ENCODE measurements at regions not wholly inside any gene's neighbourhood (a gene's known extent, or its start where the extent isn't known, plus 50 kb on each side); places are given as distances from the start of the nearest gene placed in this dataset.
"Not testable (repeated sequence)": the region's sequence is repeated elsewhere in the genome, so short reads cannot be mapped to it uniquely, and the experiment has no call there.

DNA sequence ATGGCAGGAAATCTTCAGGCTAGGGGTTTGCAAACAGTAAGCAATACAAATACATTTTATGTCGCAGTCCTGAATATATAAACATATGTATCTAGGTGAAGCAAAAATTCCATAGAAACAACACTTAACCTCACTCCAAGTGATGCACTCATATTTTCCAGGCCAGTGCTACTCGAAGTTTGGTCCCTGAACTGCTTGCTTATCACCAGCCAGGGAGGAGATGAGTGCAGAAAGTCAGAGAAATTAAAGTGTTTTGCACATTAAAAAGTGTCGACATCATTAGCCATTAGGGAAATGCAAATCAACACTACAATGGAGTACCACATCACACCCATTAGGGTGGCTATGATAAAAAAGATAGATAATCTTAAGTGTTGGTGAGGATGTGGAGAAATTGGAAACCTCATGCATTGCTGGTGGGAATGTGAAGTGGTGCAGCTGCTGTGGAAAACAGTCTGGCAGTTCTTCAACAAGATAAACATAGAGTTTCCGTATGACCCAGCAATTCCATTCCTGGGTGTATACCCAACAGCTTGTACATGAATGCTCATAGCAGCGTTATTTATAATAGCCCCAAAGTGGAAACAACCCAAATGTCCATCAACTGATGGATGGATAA, 70.5 kb upstream of the CSF1 start:
- intact Hi-C loops (cut with DNase I; ENCODE audit: low total_unique reads): no loop called here

GRCh38 chr1:109839276-109839675, 71.4 kb upstream of the CSF1 start:
- H3K36me3 ChIP-seq; H3K9me3 ChIP-seq; H3K4me3 ChIP-seq; H3K27me3 ChIP-seq; H3K4me1 ChIP-seq; in situ Hi-C loops (cut with MboI; ENCODE audit: low sequenced_read_pairs in 4 of 4); intact Hi-C loops (cut with DNase I; ENCODE audit: low total_unique reads); DNase-seq; H3K27ac ChIP-seq; ATAC-seq: not testable (repeated sequence)

More for the DNA sequence above, 70.5 kb upstream of the CSF1 start:
- in situ Hi-C loops (cut with MboI; ENCODE audit: low sequenced_read_pairs in 4 of 4): no loop called here
- H3K4me1 ChIP-seq: no peaks in the 10 kb centered on the region
- TF ChIP-seq POLR2A (IDR thresholded peaks at IDR 0.05): no peak
- TF ChIP-seq, protein P1, sequence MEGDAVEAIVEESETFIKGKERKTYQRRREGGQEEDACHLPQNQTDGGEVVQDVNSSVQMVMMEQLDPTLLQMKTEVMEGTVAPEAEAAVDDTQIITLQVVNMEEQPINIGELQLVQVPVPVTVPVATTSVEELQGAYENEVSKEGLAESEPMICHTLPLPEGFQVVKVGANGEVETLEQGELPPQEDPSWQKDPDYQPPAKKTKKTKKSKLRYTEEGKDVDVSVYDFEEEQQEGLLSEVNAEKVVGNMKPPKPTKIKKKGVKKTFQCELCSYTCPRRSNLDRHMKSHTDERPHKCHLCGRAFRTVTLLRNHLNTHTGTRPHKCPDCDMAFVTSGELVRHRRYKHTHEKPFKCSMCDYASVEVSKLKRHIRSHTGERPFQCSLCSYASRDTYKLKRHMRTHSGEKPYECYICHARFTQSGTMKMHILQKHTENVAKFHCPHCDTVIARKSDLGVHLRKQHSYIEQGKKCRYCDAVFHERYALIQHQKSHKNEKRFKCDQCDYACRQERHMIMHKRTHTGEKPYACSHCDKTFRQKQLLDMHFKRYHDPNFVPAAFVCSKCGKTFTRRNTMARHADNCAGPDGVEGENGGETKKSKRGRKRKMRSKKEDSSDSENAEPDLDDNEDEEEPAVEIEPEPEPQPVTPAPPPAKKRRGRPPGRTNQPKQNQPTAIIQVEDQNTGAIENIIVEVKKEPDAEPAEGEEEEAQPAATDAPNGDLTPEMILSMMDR (IDR thresholded peaks at IDR 0.05 in 4 of 5, conservative IDR thresholded peaks at IDR 0.05 in 1 of 5): no peak
- H3K27ac ChIP-seq: no peak overlapping the region
- no peaks in the 10 kb centered on the region for H3K9me3 ChIP-seq
- H3K36me3 ChIP-seq: no peaks in the 10 kb centered on the region
- DNase-seq (no peak), ATAC-seq (no peak)
- H3K4me3 ChIP-seq: no peak overlapping the region
- H3K27me3 ChIP-seq: no peaks in the 10 kb centered on the region

- intact Hi-C loops (cut with DNase I; ENCODE audit: low total_unique reads) (no loop called here), in situ Hi-C loops (cut with MboI; ENCODE audit: low sequenced_read_pairs in 4 of 4) (no loop called here)
- H3K4me1 ChIP-seq: no peaks in the 10 kb centered on the region
- H3K27me3 ChIP-seq: no peaks in the 10 kb centered on the region
- H3K9me3 ChIP-seq: no peaks in the 10 kb centered on the region
- H3K27ac ChIP-seq: no peak overlapping the region
- H3K4me3 ChIP-seq: no peak overlapping the region
- TF ChIP-seq POLR2A (IDR thresholded peaks at IDR 0.05): no peak
- TF ChIP-seq, protein P1 (IDR thresholded peaks at IDR 0.05 in 4 of 5, conservative IDR thresholded peaks at IDR 0.05 in 1 of 5): no peak
- ATAC-seq: no peak
- no peaks in the 10 kb centered on the region for H3K36me3 ChIP-seq
- no peak for DNase-seq
These were observed 71.8 kb upstream of the CSF1 start for GRCh38 chr1:109838838-109839240.

GRCh38 chr1:109837852-109838570, 72.6 kb upstream of the CSF1 start:
- no peak for DNase-seq
- intact Hi-C loops (cut with DNase I; ENCODE audit: low total_unique reads): no loop called here
- H3K27me3 ChIP-seq: no peaks in the 10 kb centered on the region
- no peaks in the 10 kb centered on the region for H3K4me1 ChIP-seq
- no peak overlapping the region for H3K27ac ChIP-seq
- ATAC-seq: no peak
- no peaks in the 10 kb centered on the region for H3K36me3 ChIP-seq
- TF ChIP-seq, protein P1 (IDR thresholded peaks at IDR 0.05 in 4 of 5, conservative IDR thresholded peaks at IDR 0.05 in 1 of 5): no peak
- no peak for TF ChIP-seq POLR2A (IDR thresholded peaks at IDR 0.05)
- no peak overlapping the region for H3K4me3 ChIP-seq
- H3K9me3 ChIP-seq: no peaks in the 10 kb centered on the region
- in situ Hi-C loops (cut with MboI; ENCODE audit: low sequenced_read_pairs in 4 of 4): no loop called here

DNA sequence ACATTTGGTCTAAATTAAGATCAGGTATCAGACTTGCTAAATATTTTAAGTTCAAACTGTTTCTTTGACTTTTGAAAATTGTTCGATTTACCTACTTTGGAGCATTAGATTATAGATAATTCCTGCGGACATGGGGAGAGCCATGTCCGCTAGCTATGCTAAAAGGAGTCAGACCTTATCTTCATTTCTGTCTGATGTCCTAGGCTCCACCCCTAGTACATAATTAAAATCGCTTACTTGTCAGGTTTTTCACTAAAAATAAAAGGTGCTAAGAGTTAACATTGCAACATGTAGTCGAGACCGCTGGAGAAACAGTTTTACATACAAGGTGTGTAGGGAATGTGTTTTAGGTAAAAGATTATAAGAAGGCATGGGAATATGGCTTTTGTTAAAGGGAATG, 71.9 kb upstream of the EPS8L3 start:
- H3K9me3 ChIP-seq; H3K4me1 ChIP-seq; intact Hi-C loops (cut with DNase I; ENCODE audit: low total_unique reads); H3K4me3 ChIP-seq; H3K27ac ChIP-seq; H3K36me3 ChIP-seq; ATAC-seq; in situ Hi-C loops (cut with MboI; ENCODE audit: low sequenced_read_pairs in 4 of 4); DNase-seq; H3K27me3 ChIP-seq: not testable (repeated sequence)
